A549 (cell line): ENCODE measurements at regions not wholly inside any gene's neighbourhood (a gene's known extent, or its start where the extent isn't known, plus 50 kb on each side); places are given as distances from the start of the nearest gene placed in this dataset.
"Not testable (repeated sequence)": the region's sequence is repeated elsewhere in the genome, so short reads cannot be mapped to it uniquely, and the experiment has no call there.

ENCODE experiments used
- ATAC-seq, 2 experiments: fragments of 200-7000 bp in 1 of 2; fragments of >200 bp in 1 of 2; cut with Nextera tagmentation in 1 of 2; cut with Tn5 transposase in 1 of 2; 3 replicates each; pipeline versions ENCODE4 v1.8.0 to v1.9.1; 2018 to 2020; ENCODE audit warnings: mild to moderate bottlenecking in 1 of 2, moderate library complexity in 1 of 2
- CTCF ChIA-PET: fragments of 300-600 bp; sonication (Branson Sonifier 250); formaldehyde crosslinking; extraction: SDS; loops from one replicate; lab custom pipeline; 2021; ENCODE audit warnings: antibody characterized with exemption, inconsistent platforms; lab: Yijun Ruan, JAX
- POLR2A ChIA-PET: fragments of 350-600 bp; formaldehyde crosslinking; extraction: SDS; loops from one replicate; lab custom pipeline; 2021; ENCODE audit warnings: antibody characterized with exemption, inconsistent platforms; lab: Yijun Ruan, JAX
- DNase-seq, 2 experiments: peaks; one replicate each; pipeline versions ENCODE4 v3.0.0 to v3.0.0-alpha.2; 2011 to 2016; ENCODE audit warnings: low read depth in 1 of 2, low spot score in 1 of 2
- FAIRE-seq: peaks from 2 replicates; lab custom pipeline; 2011; peaks lifted over from hg19 to GRCh38; lab: Jason Lieb, UNC
- H3K27ac ChIP-seq, 2 experiments: fragments of >200 bp; sonication (Bioruptor Twin); formaldehyde crosslinking; 3 replicates each; pipeline ENCODE4 v1.5.1; 2016 to 2017
- H3K4me1 ChIP-seq: fragments of >200 bp; sonication (Bioruptor Twin); formaldehyde crosslinking; 3 replicates; pipeline ENCODE4 v1.6.1; 2016
- H3K4me2 ChIP-seq: fragments of >200 bp; sonication (Bioruptor Twin); formaldehyde crosslinking; 3 replicates; pipeline ENCODE4 v1.6.1; 2016
- H3K4me3 ChIP-seq: fragments of >200 bp; sonication (Bioruptor Twin); formaldehyde crosslinking; 3 replicates; pipeline ENCODE4 v1.5.1; 2016
- H3K9me3 ChIP-seq: fragments of >200 bp; sonication (Bioruptor Twin); formaldehyde crosslinking; 3 replicates; pipeline ENCODE4 v1.6.1; 2016
- BHLHE40 ChIP-seq: IDR thresholded peaks from 2 replicates; pipeline ENCODE4 v1.6.1; 2012; ENCODE audit warnings: low read depth, low read length, inconsistent platforms
- CBX8 ChIP-seq: fragments of 200-600 bp; sonication (generic); IDR thresholded peaks from 2 replicates; pipeline ENCODE4 v1.6.1; 2016
- CEBPB ChIP-seq, 2 experiments: fragments of >200 bp in 1 of 2; sonication (Bioruptor Twin) in 1 of 2; formaldehyde crosslinking in 1 of 2; IDR thresholded peaks; 2 replicates each; pipeline ENCODE4 v1.6.1; 2012 to 2016
- CHD2 ChIP-seq: fragments of 150-350 bp; IDR thresholded peaks from 2 replicates; pipeline ENCODE4 v1.6.1; 2014; ENCODE audit warnings: low read length; ENCODE audit not compliant: partially characterized antibody
- EHMT2 ChIP-seq: fragments of 200-600 bp; sonication (generic); IDR thresholded peaks from 2 replicates; pipeline ENCODE4 v1.6.1; 2016; ENCODE audit warnings: antibody characterized with exemption, low read depth, mild to moderate bottlenecking, moderate library complexity
- FOXS1 ChIP-seq: fragments of 250-450 bp; sonication (Bioruptor Pico); IDR thresholded peaks from 2 replicates; pipeline ENCODE4 v1.5.0; 2020; ENCODE audit warnings: mild to moderate bottlenecking, moderate library complexity
- HDAC2 ChIP-seq: fragments of 200-600 bp; sonication (generic); IDR thresholded peaks from 2 replicates; pipeline ENCODE4 v1.6.1; 2016
- HEYL ChIP-seq: fragments of 250-450 bp; sonication (Bioruptor Pico); IDR thresholded peaks from 2 replicates; pipeline ENCODE4 v1.8.0; 2021; ENCODE audit warnings: mild to moderate bottlenecking, moderate library complexity
- KDM5A ChIP-seq: fragments of 200-600 bp; sonication (generic); IDR thresholded peaks from 2 replicates; pipeline ENCODE4 v1.6.1; 2016; ENCODE audit warnings: antibody characterized with exemption, mild to moderate bottlenecking
- MAX ChIP-seq: IDR thresholded peaks from 2 replicates; pipeline ENCODE4 v1.6.1; 2012
- NPAS2 ChIP-seq: fragments of 250-450 bp; sonication (Bioruptor Pico); IDR thresholded peaks from 2 replicates; pipeline ENCODE4 v1.8.0; 2022; ENCODE audit warnings: mild to moderate bottlenecking, moderate library complexity, borderline replicate concordance
- PBX3 ChIP-seq: IDR thresholded peaks from 2 replicates; pipeline ENCODE4 v1.6.1; 2012
- PHF8 ChIP-seq: fragments of 200-600 bp; sonication (generic); IDR thresholded peaks from 2 replicates; pipeline ENCODE4 v1.6.1; 2016; ENCODE audit warnings: low read depth, mild to moderate bottlenecking, antibody characterized with exemption, moderate library complexity, borderline replicate concordance
- POLR2A ChIP-seq: IDR thresholded peaks from 2 replicates; pipeline ENCODE4 v1.6.1; 2012; ENCODE audit warnings: mild to moderate bottlenecking, low read length
- RCOR1 ChIP-seq: fragments of 150-350 bp; IDR thresholded peaks from 2 replicates; pipeline ENCODE4 v1.6.1; 2014; ENCODE audit warnings: antibody characterized with exemption, low read length, low read depth
- RFX5 ChIP-seq: fragments of 450-650 bp; IDR thresholded peaks from 2 replicates; pipeline ENCODE4 v1.7.1; 2014; ENCODE audit warnings: antibody characterized with exemption, mild to moderate bottlenecking, moderate library complexity
- RNF2 ChIP-seq: fragments of 200-600 bp; sonication (generic); IDR thresholded peaks from 2 replicates; pipeline ENCODE4 v1.6.1; 2016; ENCODE audit warnings: low read depth, mild to moderate bottlenecking, antibody characterized with exemption, moderate library complexity, borderline replicate concordance
- SMC3 ChIP-seq: fragments of >200 bp; sonication (Bioruptor Twin); formaldehyde crosslinking; IDR thresholded peaks from 3 replicates; pipeline ENCODE4 v1.6.1; 2018; ENCODE audit warnings: inconsistent platforms
- TFCP2L1 ChIP-seq: fragments of 250-450 bp; sonication (Bioruptor Pico); IDR thresholded peaks from 2 replicates; pipeline ENCODE4 v1.5.0; 2021; ENCODE audit warnings: mild to moderate bottlenecking
- ZNF302 ChIP-seq: fragments of 250-450 bp; sonication (Bioruptor Pico); IDR thresholded peaks from 2 replicates; pipeline ENCODE4 v1.9.0; 2021; ENCODE audit warnings: inconsistent platforms, mild to moderate bottlenecking, moderate library complexity
- WGBS: methylation state at CpG from one replicate; pipeline ENCODE4 v1.1.6; 2017; ENCODE audit errors: missing lambda C conversion rate; 5-methylcytosine and 5-hydroxymethylcytosine counted together
- TF ChIP-seq, protein P1 (sequence below): fragments of >200 bp; sonication (Bioruptor Twin); formaldehyde crosslinking; IDR thresholded peaks from 3 replicates; pipeline ENCODE4 v1.6.1; 2016
- TF ChIP-seq, protein P2 (sequence below): IDR thresholded peaks from 2 replicates; pipeline ENCODE4 v1.6.1; 2012; ENCODE audit warnings: low read depth, borderline replicate concordance

GRCh38 chr9:89680547-89681467, 76.0 kb downstream of the GADD45G start:
- no peak for FAIRE-seq
- H3K27ac ChIP-seq = no peak overlapping the region
- no peak overlapping the region for H3K4me2 ChIP-seq
- CTCF ChIA-PET = interaction anchor here (1.0 to 1.4 kb wide), 4 partner anchors 77 to 421 kb away, joined by 3 to 4 read pairs (median 3); no protein-coding TSS in a partner anchor
- whole genome bisulfite sequencing = 71% methylated on average over 28 of the region's 42 CpGs
- H3K9me3 ChIP-seq = no peaks in the 10 kb centered on the region
- H3K4me1 ChIP-seq = no peaks in the 10 kb centered on the region
- no peak for DNase-seq
- POLR2A ChIA-PET = no interaction called here
- no peak for ATAC-seq
- H3K4me3 ChIP-seq = no peak overlapping the region
- TF ChIP-seq EHMT2 (no peak), PBX3 (no peak), RNF2 (no peak), PHF8 (no peak), CEBPB (IDR thresholded peaks at IDR 0.05) (no peak), SMC3 (no peak), BHLHE40 (no peak), ZNF302 (CRISPR knock-in tag) (no peak), MAX (no peak)
- TF ChIP-seq, protein P1, sequence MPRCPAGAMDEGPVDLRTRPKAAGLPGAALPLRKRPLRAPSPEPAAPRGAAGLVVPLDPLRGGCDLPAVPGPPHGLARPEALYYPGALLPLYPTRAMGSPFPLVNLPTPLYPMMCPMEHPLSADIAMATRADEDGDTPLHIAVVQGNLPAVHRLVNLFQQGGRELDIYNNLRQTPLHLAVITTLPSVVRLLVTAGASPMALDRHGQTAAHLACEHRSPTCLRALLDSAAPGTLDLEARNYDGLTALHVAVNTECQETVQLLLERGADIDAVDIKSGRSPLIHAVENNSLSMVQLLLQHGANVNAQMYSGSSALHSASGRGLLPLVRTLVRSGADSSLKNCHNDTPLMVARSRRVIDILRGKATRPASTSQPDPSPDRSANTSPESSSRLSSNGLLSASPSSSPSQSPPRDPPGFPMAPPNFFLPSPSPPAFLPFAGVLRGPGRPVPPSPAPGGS = no peak
- TF ChIP-seq, protein P2, sequence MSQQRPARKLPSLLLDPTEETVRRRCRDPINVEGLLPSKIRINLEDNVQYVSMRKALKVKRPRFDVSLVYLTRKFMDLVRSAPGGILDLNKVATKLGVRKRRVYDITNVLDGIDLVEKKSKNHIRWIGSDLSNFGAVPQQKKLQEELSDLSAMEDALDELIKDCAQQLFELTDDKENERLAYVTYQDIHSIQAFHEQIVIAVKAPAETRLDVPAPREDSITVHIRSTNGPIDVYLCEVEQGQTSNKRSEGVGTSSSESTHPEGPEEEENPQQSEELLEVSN = no peak

DNA sequence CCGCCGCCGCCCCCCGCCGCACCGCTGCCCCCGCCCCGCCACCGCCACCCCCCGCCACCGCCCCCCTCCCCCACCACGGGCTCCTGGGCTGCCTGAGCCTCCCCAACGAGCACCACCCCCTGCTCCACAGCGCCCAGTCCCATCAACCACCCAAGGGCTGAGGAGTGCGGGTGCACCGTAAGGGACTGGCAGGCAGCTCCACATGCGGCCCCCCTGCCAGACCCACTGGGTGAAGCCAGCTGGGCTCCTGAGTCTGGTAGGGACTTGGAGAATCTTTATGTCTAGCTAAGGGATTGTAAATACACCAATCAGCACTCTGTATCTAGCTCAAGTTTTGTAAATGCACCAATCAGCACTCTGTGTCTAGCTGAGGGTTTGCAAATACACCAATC, 76.7 kb downstream of the GADD45G start:
- H3K4me3 ChIP-seq, DNase-seq, H3K27ac ChIP-seq, POLR2A ChIA-PET, FAIRE-seq, ATAC-seq, H3K4me1 ChIP-seq, H3K9me3 ChIP-seq, H3K4me2 ChIP-seq: not testable (repeated sequence)
- no CpG with 5 or more reads among the region's 17 CpGs for WGBS
- CTCF ChIA-PET = interaction anchor here (1.0 to 1.4 kb wide), 3 partner anchors 79 to 421 kb away, joined by 3 read pairs; no protein-coding TSS in a partner anchor

GRCh38 chr9:89683626-89684025, 78.8 kb downstream of the GADD45G start:
- Histone ChIP-seq H3K4me2 (no peak overlapping the region), H3K4me3 (no peak overlapping the region), H3K4me1 (peaks cover 4% of the 10 kb centered on the region; the same call in 1 of the 3 replicates), H3K27ac (no peak overlapping the region), H3K9me3 (no peaks in the 10 kb centered on the region)
- WGBS = 49% methylated on average over 5 of the region's 6 CpGs
- ChIA-PET POLR2A (no interaction called here), CTCF (no interaction called here)
- TF ChIP-seq KDM5A (no peak), RFX5 (no peak), NPAS2 (no peak), CHD2 (no peak), EHMT2 (no peak), BHLHE40 (no peak), RCOR1 (no peak), HEYL (CRISPR knock-in tag) (no peak), HDAC2 (no peak), SMC3 (no peak), TFCP2L1 (CRISPR knock-in tag) (no peak), POLR2A (no peak), FOXS1 (CRISPR knock-in tag) (no peak), CBX8 (no peak)
- DNase-seq = no peak
- no peak for FAIRE-seq
- no peak for ATAC-seq
